DOHH2 (cell line): ENCODE measurements at regions not wholly inside any gene's neighbourhood (a gene's known extent, or its start where the extent isn't known, plus 50 kb on each side); places are given as distances from the start of the nearest gene placed in this dataset.
"Not testable (repeated sequence)": the region's sequence is repeated elsewhere in the genome, so short reads cannot be mapped to it uniquely, and the experiment has no call there.

ENCODE experiments used
- EZH2phosphoT487 ChIP-seq: fragments of 200-600 bp; sonication (generic); IDR thresholded peaks from 2 replicates; pipeline ENCODE4 v1.6.1; 2017; ENCODE audit warnings: borderline replicate concordance, mild to moderate bottlenecking, antibody characterized with exemption, low read length, moderate library complexity, mixed read lengths
- TF ChIP-seq, protein P1 (sequence below): fragments of 200-600 bp; sonication (generic); IDR thresholded peaks from one replicate; pipeline ENCODE4 v1.5.1; 2014; ENCODE audit warnings: antibody characterized with exemption, mild to moderate bottlenecking, low read depth, low read length; ENCODE audit not compliant: poor library complexity, severe bottlenecking

DNA sequence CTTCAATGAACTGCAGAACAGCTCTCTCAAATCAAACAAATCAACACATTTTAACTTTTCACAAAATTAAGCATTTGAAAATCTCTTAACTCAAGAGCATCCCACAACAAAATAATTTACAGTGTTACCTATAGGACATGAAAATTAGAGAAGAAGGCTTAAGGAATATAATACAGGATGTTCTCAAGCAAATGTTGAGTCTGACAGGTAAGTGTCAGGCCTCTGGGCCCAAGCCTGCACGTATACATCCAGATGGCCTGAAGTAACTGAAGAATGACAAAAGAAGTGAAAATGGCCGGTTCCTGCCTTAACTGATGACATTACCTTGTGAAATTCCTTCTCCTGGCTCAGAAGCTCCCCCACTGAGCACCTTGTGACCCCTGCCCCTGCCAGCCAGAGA, 160.6 kb upstream of the NANOGP8 start:
- TF ChIP-seq, protein P1, sequence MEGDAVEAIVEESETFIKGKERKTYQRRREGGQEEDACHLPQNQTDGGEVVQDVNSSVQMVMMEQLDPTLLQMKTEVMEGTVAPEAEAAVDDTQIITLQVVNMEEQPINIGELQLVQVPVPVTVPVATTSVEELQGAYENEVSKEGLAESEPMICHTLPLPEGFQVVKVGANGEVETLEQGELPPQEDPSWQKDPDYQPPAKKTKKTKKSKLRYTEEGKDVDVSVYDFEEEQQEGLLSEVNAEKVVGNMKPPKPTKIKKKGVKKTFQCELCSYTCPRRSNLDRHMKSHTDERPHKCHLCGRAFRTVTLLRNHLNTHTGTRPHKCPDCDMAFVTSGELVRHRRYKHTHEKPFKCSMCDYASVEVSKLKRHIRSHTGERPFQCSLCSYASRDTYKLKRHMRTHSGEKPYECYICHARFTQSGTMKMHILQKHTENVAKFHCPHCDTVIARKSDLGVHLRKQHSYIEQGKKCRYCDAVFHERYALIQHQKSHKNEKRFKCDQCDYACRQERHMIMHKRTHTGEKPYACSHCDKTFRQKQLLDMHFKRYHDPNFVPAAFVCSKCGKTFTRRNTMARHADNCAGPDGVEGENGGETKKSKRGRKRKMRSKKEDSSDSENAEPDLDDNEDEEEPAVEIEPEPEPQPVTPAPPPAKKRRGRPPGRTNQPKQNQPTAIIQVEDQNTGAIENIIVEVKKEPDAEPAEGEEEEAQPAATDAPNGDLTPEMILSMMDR: not testable (repeated sequence)
- TF ChIP-seq EZH2phosphoT487: not testable (repeated sequence)
